Tibial nerve (tissue), 4 donors: ENCODE measurements at regions not wholly inside any gene's neighbourhood (a gene's known extent, or its start where the extent isn't known, plus 50 kb on each side); places are given as distances from the start of the nearest gene placed in this dataset.

Source experiments
- EP300 ChIP-seq, 2 donors: sonication (generic); formaldehyde crosslinking; IDR thresholded peaks; one replicate each; pipeline ENCODE4 v1.6.1; 2017; ENCODE audit warnings: antibody characterized with exemption in 2 of 2, mild to moderate bottlenecking in 1 of 2
- TF ChIP-seq, protein P1 (sequence below), 5 experiments: fragments of 200-600 bp in 3 of 5; fragments of 450-650 bp in 2 of 5; sonication (generic) in 3 of 5; IDR thresholded peaks; one replicate each; pipeline ENCODE4 v1.5.1; 2016 to 2019; ENCODE audit warnings: antibody characterized with exemption in 5 of 5, mild to moderate bottlenecking in 3 of 5, moderate library complexity in 2 of 5

DNA sequence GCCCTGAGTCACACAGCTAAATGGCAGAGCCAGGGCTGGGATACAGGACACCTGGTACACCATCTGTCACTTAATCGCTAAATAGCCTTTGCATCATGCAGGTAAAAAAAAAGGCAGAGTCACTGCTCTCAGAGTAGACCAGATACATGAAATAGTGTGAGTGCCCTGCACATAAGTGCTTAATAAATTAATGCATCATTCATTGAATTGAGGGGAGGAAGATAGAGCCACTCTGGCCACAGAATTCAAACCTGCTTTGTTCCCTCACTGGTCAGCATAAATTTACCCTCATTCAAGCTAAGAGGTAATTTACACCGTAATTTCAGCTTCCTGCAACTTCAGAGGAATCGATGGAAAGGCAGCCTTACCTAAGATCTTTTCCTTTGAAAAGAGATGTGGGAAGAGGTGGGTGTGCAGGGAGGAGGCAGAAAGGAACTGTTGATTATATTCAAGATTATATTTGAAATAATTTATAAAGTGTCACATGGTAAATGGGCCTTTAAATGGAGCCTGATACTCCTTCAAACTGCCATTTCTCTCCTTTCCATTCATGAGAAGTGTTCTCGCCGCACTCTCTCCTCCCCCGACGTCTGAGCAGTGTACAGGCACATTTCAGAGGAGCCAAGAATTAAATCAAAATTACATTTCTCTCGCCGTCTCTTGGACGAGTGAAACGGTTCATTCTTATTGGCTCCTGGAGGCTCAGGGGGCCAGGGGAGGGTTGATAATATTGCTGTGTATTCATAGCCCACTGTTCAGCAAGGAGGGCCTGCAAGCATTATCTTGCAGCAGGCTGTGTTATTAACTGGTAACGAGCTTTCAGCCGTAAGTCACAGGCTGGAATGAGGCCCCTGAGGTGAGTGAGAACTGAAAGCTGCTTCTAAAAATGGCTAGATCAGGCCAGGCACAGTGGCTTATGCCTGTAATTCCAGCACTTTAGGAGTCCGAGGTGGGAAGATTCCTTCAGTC, 52.2 kb upstream of the HMGXB4 start:
- no peak for TF ChIP-seq EP300 (IDR thresholded peaks at IDR 0.05)
- TF ChIP-seq, protein P1, sequence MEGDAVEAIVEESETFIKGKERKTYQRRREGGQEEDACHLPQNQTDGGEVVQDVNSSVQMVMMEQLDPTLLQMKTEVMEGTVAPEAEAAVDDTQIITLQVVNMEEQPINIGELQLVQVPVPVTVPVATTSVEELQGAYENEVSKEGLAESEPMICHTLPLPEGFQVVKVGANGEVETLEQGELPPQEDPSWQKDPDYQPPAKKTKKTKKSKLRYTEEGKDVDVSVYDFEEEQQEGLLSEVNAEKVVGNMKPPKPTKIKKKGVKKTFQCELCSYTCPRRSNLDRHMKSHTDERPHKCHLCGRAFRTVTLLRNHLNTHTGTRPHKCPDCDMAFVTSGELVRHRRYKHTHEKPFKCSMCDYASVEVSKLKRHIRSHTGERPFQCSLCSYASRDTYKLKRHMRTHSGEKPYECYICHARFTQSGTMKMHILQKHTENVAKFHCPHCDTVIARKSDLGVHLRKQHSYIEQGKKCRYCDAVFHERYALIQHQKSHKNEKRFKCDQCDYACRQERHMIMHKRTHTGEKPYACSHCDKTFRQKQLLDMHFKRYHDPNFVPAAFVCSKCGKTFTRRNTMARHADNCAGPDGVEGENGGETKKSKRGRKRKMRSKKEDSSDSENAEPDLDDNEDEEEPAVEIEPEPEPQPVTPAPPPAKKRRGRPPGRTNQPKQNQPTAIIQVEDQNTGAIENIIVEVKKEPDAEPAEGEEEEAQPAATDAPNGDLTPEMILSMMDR (IDR thresholded peaks at IDR 0.05) = no peak
